ENCODE measurements at regions not wholly inside any gene's neighbourhood (a gene's known extent, or its start where the extent isn't known, plus 50 kb on each side); places are given as distances from the start of the nearest gene placed in this dataset.

GRCh38 chr13:58341318-58341717 is 709.8 kb downstream of the PCDH17 start:
- TF ChIP-seq CTCF (IDR thresholded peaks at IDR 0.05; ENCODE audit: low read depth, low read length, missing input control) (no peak), GABPA (IDR thresholded peaks at IDR 0.05 in 1 of 2, conservative IDR thresholded peaks at IDR 0.05 in 1 of 2) (no peak), JUND (IDR thresholded peaks at IDR 0.05) (no peak), RAD21 (IDR thresholded peaks at IDR 0.05) (no peak), ZBTB33 (IDR thresholded peaks at IDR 0.05) (no peak), MAX (IDR thresholded peaks at IDR 0.05) (no peak), SP1 (IDR thresholded peaks at IDR 0.05) (no peak), FOXA1 (IDR thresholded peaks at IDR 0.05) (no peak), YY1 (IDR thresholded peaks at IDR 0.05) (no peak)
